Gastrocnemius medialis (tissue), 4 donors: ENCODE measurements at regions not wholly inside any gene's neighbourhood (a gene's known extent, or its start where the extent isn't known, plus 50 kb on each side); places are given as distances from the start of the nearest gene placed in this dataset.
"Not testable (repeated sequence)": the region's sequence is repeated elsewhere in the genome, so short reads cannot be mapped to it uniquely, and the experiment has no call there.

Experiments
- POLR2A ChIP-seq, 2 donors: fragments of 450-650 bp; IDR thresholded peaks; one replicate each; pipeline ENCODE4 v1.6.1; 2017; ENCODE audit warnings: antibody characterized with exemption in 2 of 2, mild to moderate bottlenecking in 2 of 2, moderate library complexity in 2 of 2
- TF ChIP-seq, protein P1 (sequence below), 5 experiments: fragments of 450-650 bp in 3 of 5; fragments of 200-600 bp in 2 of 5; sonication (generic) in 2 of 5; IDR thresholded peaks in 4 of 5; conservative IDR thresholded peaks in 1 of 5; 1 replicate in 4 of 5; 2 replicates in 1 of 5; pipeline ENCODE4 v1.5.1; 2016 to 2019; ENCODE audit warnings: antibody characterized with exemption in 5 of 5, mild to moderate bottlenecking in 3 of 5, moderate library complexity in 3 of 5

DNA sequence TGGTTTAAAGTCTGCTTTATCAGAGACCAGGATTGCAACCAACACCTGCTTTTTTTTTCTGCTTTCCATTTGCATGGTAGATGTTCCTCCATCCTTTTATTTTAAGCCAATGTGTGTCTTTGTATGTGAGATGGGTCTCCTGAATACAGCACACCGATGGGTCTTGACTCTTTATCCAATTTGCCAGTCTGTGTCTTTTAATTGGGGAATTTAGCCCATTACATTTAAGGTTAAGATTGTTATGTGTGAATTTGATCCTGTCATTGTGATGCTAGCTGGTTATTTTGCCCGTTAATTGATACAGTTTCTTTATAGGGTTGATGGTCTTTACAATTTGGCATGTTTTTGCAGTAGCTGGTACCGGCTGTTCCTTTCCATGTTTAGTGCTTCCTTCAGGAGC lies 128.4 kb downstream of the ADCYAP1 start:
- TF ChIP-seq, protein P1, sequence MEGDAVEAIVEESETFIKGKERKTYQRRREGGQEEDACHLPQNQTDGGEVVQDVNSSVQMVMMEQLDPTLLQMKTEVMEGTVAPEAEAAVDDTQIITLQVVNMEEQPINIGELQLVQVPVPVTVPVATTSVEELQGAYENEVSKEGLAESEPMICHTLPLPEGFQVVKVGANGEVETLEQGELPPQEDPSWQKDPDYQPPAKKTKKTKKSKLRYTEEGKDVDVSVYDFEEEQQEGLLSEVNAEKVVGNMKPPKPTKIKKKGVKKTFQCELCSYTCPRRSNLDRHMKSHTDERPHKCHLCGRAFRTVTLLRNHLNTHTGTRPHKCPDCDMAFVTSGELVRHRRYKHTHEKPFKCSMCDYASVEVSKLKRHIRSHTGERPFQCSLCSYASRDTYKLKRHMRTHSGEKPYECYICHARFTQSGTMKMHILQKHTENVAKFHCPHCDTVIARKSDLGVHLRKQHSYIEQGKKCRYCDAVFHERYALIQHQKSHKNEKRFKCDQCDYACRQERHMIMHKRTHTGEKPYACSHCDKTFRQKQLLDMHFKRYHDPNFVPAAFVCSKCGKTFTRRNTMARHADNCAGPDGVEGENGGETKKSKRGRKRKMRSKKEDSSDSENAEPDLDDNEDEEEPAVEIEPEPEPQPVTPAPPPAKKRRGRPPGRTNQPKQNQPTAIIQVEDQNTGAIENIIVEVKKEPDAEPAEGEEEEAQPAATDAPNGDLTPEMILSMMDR (IDR thresholded peaks at IDR 0.05 in 4 of 5, conservative IDR thresholded peaks at IDR 0.05 in 1 of 5) = not testable (repeated sequence)
- not testable (repeated sequence) for TF ChIP-seq POLR2A (IDR thresholded peaks at IDR 0.05)
